ENCODE measurements at regions not wholly inside any gene's neighbourhood (a gene's known extent, or its start where the extent isn't known, plus 50 kb on each side); places are given as distances from the start of the nearest gene placed in this dataset.
"Not testable (repeated sequence)": the region's sequence is repeated elsewhere in the genome, so short reads cannot be mapped to it uniquely, and the experiment has no call there.

GRCh38 chr2:35831385-35831784, 524.2 kb upstream of the CRIM1 start:
- no peak for TF ChIP-seq CTCF (IDR thresholded peaks at IDR 0.05; ENCODE audit: extremely low read depth, missing control alignments)
- no peak for DNase-seq (ENCODE audit: low spot score)

- DNase-seq (ENCODE audit: low spot score): no peak
- TF ChIP-seq CTCF (IDR thresholded peaks at IDR 0.05; ENCODE audit: extremely low read depth, missing control alignments): no peak
Measured at GRCh38 chr2:35830833-35831232, 524.7 kb upstream of the CRIM1 start.

- no peak for DNase-seq (ENCODE audit: low spot score)
- TF ChIP-seq CTCF (IDR thresholded peaks at IDR 0.05; ENCODE audit: extremely low read depth, missing control alignments): no peak
Measured at GRCh38 chr2:35827086-35827485, 528.5 kb upstream of the CRIM1 start.

GRCh38 chr2:35822716-35823115, 532.9 kb upstream of the CRIM1 start:
- no peak for TF ChIP-seq CTCF (IDR thresholded peaks at IDR 0.05; ENCODE audit: extremely low read depth, missing control alignments)
- DNase-seq (ENCODE audit: low spot score): no peak

GRCh38 chr2:35821675-35822074, 533.9 kb upstream of the CRIM1 start:
- no peak for DNase-seq (ENCODE audit: low spot score)
- no peak for TF ChIP-seq CTCF (IDR thresholded peaks at IDR 0.05; ENCODE audit: extremely low read depth, missing control alignments)

GRCh38 chr2:35820391-35820790, 535.2 kb upstream of the CRIM1 start:
- DNase-seq (ENCODE audit: low spot score): no peak
- TF ChIP-seq CTCF (IDR thresholded peaks at IDR 0.05; ENCODE audit: extremely low read depth, missing control alignments): no peak

- no peak for DNase-seq (ENCODE audit: low spot score)
- TF ChIP-seq CTCF (IDR thresholded peaks at IDR 0.05; ENCODE audit: extremely low read depth, missing control alignments): no peak
Measured at GRCh38 chr2:35819033-35819432, 536.5 kb upstream of the CRIM1 start.

GRCh38 chr2:35818359-35818758, 537.2 kb upstream of the CRIM1 start:
- not testable (repeated sequence) for DNase-seq (ENCODE audit: low spot score)

- not testable (repeated sequence) for DNase-seq (ENCODE audit: low spot score)
Measured at GRCh38 chr2:35814597-35814996, 541.0 kb upstream of the CRIM1 start.
